ENCODE measurements at regions not wholly inside any gene's neighbourhood (a gene's known extent, or its start where the extent isn't known, plus 50 kb on each side); places are given as distances from the start of the nearest gene placed in this dataset.

DNA sequence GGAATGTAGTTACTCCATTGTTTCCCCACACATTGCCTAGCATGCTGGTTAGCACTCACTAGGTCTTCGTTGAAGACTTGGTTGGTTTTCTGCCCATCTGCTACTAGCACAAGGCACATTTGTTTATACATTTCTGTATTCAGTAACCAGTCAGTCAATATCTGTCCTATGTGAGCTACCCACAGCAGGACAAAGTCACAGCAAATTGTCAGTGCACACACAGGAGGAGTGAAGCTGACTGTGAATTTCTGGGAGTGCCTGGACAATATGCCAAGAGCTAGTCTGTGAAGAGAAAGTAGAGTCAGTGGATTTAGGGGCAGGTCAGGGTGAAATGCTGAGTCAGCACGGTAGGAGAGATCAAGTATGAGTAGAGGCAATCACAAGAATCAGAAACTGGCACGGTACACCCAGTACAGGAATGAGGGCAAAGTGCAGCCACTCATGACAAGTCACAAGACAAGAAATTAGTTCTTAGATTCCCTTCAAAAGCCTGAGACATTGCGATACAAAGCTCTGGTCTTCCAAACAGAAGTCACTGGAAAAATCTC lies 1049.8 kb upstream of the POU3F4 start:
- H3K27ac Mint-ChIP-seq, result no peak overlapping the region
- H3K9ac ChIP-seq (ENCODE audit: insufficient read depth, low read length, poor library complexity, severe bottlenecking), result no peak overlapping the region
- no CpG with 5 or more reads among the region's 4 CpGs for WGBS (ENCODE audit: insufficient coverage)
- H3K36me3 ChIP-seq (replicated peaks in 1 of 2; ENCODE audit: control insufficient read depth in 1 of 2, insufficient read depth in 2 of 2, low read length in 2 of 2), result no peaks in the 10 kb centered on the region
- H3K4me3 ChIP-seq (replicated peaks in 1 of 3; ENCODE audit: low read depth in 2 of 3, low read length in 3 of 3), result no peak overlapping the region
- H3K4me1 ChIP-seq (ENCODE audit: control insufficient read depth in 1 of 2, insufficient read depth in 2 of 2, low read length in 2 of 2), result no peaks in the 10 kb centered on the region
- no peaks in the 10 kb centered on the region for H3K4me1 Mint-ChIP-seq
- no peaks in the 10 kb centered on the region for H3K9me3 ChIP-seq (replicated peaks in 1 of 2; ENCODE audit: control insufficient read depth in 1 of 2, insufficient read depth in 1 of 2, low read length in 2 of 2)
- no peak for DNase-seq
- H2AFZ ChIP-seq (ENCODE audit: insufficient read depth, low read depth, low read length, poor library complexity, severe bottlenecking), result no peak overlapping the region
- no peaks in the 10 kb centered on the region for H3K79me2 ChIP-seq (ENCODE audit: insufficient read depth, low read length)
- no peak overlapping the region for H3K4me3 Mint-ChIP-seq
- H4K20me1 ChIP-seq (ENCODE audit: insufficient read depth, low read length), result no peaks in the 10 kb centered on the region
- no peaks in the 10 kb centered on the region for H3K36me3 Mint-ChIP-seq
- H3K27ac ChIP-seq (ENCODE audit: low read depth in 1 of 2, low read length in 2 of 2), result no peak overlapping the region
- H3K27me3 ChIP-seq (ENCODE audit: control insufficient read depth in 2 of 2, insufficient read depth in 2 of 2, low read length in 2 of 2), result no peaks in the 10 kb centered on the region
- TF ChIP-seq, protein P1, sequence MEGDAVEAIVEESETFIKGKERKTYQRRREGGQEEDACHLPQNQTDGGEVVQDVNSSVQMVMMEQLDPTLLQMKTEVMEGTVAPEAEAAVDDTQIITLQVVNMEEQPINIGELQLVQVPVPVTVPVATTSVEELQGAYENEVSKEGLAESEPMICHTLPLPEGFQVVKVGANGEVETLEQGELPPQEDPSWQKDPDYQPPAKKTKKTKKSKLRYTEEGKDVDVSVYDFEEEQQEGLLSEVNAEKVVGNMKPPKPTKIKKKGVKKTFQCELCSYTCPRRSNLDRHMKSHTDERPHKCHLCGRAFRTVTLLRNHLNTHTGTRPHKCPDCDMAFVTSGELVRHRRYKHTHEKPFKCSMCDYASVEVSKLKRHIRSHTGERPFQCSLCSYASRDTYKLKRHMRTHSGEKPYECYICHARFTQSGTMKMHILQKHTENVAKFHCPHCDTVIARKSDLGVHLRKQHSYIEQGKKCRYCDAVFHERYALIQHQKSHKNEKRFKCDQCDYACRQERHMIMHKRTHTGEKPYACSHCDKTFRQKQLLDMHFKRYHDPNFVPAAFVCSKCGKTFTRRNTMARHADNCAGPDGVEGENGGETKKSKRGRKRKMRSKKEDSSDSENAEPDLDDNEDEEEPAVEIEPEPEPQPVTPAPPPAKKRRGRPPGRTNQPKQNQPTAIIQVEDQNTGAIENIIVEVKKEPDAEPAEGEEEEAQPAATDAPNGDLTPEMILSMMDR (IDR thresholded peaks at IDR 0.05), result no peak
- H3K9me3 Mint-ChIP-seq, result peaks cover 0 to 3% (median 0%) of the 10 kb centered on the region in 7 donors
- no peak overlapping the region for H3K4me2 ChIP-seq (replicated peaks; ENCODE audit: extremely low read depth, low read length, poor library complexity, severe bottlenecking)
- intact Hi-C loops (cut with micrococcal nuclease), result no loop called here
- no peaks in the 10 kb centered on the region for H3K27me3 Mint-ChIP-seq (ENCODE audit: low read depth in 3 of 3)

DNA sequence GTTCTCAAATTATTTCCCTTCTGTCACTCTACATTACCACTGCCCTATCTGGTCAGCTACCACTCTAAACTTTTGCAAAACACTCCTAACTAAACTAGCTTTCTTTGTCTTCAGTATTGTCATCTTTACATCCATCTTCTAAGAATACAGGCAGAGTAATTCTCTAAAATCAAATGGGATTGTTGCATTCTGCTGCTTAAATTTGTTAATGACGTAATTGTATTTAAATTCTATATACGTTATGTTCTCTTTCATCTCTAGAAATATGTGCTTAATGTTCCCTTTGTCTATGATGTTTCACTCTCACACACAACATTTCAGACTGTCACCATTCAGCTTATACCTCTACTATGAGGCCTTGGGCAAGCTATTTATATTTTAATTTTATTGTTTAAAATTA lies 1041.1 kb upstream of the POU3F4 start:
- no CpG with 5 or more reads among the region's 2 CpGs for WGBS (ENCODE audit: insufficient coverage)
- H3K4me1 Mint-ChIP-seq, result no peaks in the 10 kb centered on the region
- H3K27me3 Mint-ChIP-seq (ENCODE audit: low read depth in 3 of 3), result peaks cover 0 to 2% (median 0%) of the 10 kb centered on the region in 3 donors
- H3K36me3 Mint-ChIP-seq, result no peaks in the 10 kb centered on the region
- Histone ChIP-seq H3K4me1 (ENCODE audit: control insufficient read depth in 1 of 2, insufficient read depth in 2 of 2, low read length in 2 of 2) (no peaks in the 10 kb centered on the region), H3K9me3 (replicated peaks in 1 of 2; ENCODE audit: control insufficient read depth in 1 of 2, insufficient read depth in 1 of 2, low read length in 2 of 2) (no peaks in the 10 kb centered on the region), H3K9ac (ENCODE audit: insufficient read depth, low read length, poor library complexity, severe bottlenecking) (no peak overlapping the region), H3K79me2 (ENCODE audit: insufficient read depth, low read length) (no peaks in the 10 kb centered on the region), H2AFZ (ENCODE audit: insufficient read depth, low read depth, low read length, poor library complexity, severe bottlenecking) (no peak overlapping the region), H3K27me3 (ENCODE audit: control insufficient read depth in 2 of 2, insufficient read depth in 2 of 2, low read length in 2 of 2) (no peaks in the 10 kb centered on the region), H4K20me1 (ENCODE audit: insufficient read depth, low read length) (no peaks in the 10 kb centered on the region), H3K27ac (ENCODE audit: low read depth in 1 of 2, low read length in 2 of 2) (no peak overlapping the region), H3K36me3 (replicated peaks in 1 of 2; ENCODE audit: control insufficient read depth in 1 of 2, insufficient read depth in 2 of 2, low read length in 2 of 2) (no peaks in the 10 kb centered on the region), H3K4me2 (replicated peaks; ENCODE audit: extremely low read depth, low read length, poor library complexity, severe bottlenecking) (no peak overlapping the region), H3K4me3 (replicated peaks in 1 of 3; ENCODE audit: low read depth in 2 of 3, low read length in 3 of 3) (no peak overlapping the region)
- TF ChIP-seq, protein P1 (IDR thresholded peaks at IDR 0.05), result no peak
- DNase-seq, result no peak
- intact Hi-C loops (cut with micrococcal nuclease), result no loop called here
- peaks cover 0 to 2% (median 0%) of the 10 kb centered on the region in 7 donors for H3K9me3 Mint-ChIP-seq
- H3K4me3 Mint-ChIP-seq, result no peak overlapping the region
- no peak overlapping the region for H3K27ac Mint-ChIP-seq

All from CD14-positive monocyte (primary cell).